ENCODE measurements at regions not wholly inside any gene's neighbourhood (a gene's known extent, or its start where the extent isn't known, plus 50 kb on each side); places are given as distances from the start of the nearest gene placed in this dataset.

DNA sequence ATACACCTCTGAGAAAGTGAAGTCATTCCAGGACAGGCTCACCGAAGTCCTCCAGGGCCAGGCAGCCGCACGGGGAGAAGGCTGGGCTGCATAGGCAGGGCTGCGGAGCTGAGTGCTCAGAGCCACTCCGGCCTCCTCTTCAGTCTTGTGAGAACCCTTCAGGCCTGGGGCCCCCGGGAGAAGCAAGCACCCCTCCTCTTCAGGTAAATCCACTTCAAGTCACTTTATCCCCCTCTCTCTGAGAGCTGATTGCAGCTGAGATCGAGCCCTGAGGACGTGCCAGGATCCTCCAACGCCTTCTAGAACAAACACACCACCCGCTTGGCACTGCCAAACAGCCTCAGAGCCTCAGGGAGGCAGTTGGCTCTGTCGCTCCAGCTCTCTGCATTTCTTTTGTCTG, 1526.3 kb downstream of the BRD1 start:
- H3K27ac ChIP-seq (ENCODE audit: extremely low read depth, low read depth, low read length) = no peak overlapping the region
- H3K4me3 ChIP-seq (ENCODE audit: low read depth, low read length) = no peak overlapping the region
- CTCF ChIA-PET = no interaction called here
- H3K36me3 ChIP-seq (ENCODE audit: control insufficient read depth in 2 of 2, insufficient read depth in 1 of 2, low read length in 2 of 2) = no peaks in the 10 kb centered on the region
- no peak for TF ChIP-seq GLIS1 (tag by site-specific recombination; IDR thresholded peaks at IDR 0.05)
- no peak for TF ChIP-seq SCRT1 (tag by site-specific recombination; IDR thresholded peaks at IDR 0.05; ENCODE audit: borderline replicate concordance)
- no peak for TF ChIP-seq TCF7L2 (IDR thresholded peaks at IDR 0.05; ENCODE audit: borderline replicate concordance, low read depth, low read length)
- TF ChIP-seq, protein P1, sequence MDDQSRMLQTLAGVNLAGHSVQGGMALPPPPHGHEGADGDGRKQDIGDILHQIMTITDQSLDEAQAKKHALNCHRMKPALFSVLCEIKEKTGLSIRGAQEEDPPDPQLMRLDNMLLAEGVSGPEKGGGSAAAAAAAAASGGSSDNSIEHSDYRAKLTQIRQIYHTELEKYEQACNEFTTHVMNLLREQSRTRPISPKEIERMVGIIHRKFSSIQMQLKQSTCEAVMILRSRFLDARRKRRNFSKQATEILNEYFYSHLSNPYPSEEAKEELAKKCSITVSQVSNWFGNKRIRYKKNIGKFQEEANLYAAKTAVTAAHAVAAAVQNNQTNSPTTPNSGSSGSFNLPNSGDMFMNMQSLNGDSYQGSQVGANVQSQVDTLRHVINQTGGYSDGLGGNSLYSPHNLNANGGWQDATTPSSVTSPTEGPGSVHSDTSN (CRISPR knock-in tag; IDR thresholded peaks at IDR 0.05) = no peak
- no peak for TF ChIP-seq ZNF138 (tag by site-specific recombination; IDR thresholded peaks at IDR 0.05; ENCODE audit: borderline replicate concordance)
- TF ChIP-seq KLF9 (tag by site-specific recombination; IDR thresholded peaks at IDR 0.05; ENCODE audit: low read depth) = no peak
- no peak for TF ChIP-seq ZNF501 (tag by site-specific recombination; IDR thresholded peaks at IDR 0.05)
- TF ChIP-seq YY2 (tag by site-specific recombination; IDR thresholded peaks at IDR 0.05) = no peak
- TF ChIP-seq ZNF175 (tag by site-specific recombination; IDR thresholded peaks at IDR 0.05) = no peak
- no peak for TF ChIP-seq ZNF140 (tag by site-specific recombination; IDR thresholded peaks at IDR 0.05)
- no peak for TF ChIP-seq ZNF792 (tag by site-specific recombination; IDR thresholded peaks at IDR 0.05)
- no peak for TF ChIP-seq ZNF600 (tag by site-specific recombination; IDR thresholded peaks at IDR 0.05)
- TF ChIP-seq ZNF521 (tag by site-specific recombination; IDR thresholded peaks at IDR 0.05) = no peak
- no peak for TF ChIP-seq ZNF223 (tag by site-specific recombination; IDR thresholded peaks at IDR 0.05)
- TF ChIP-seq ZSCAN23 (tag by site-specific recombination; IDR thresholded peaks at IDR 0.05) = no peak
- TF ChIP-seq, protein P2, sequence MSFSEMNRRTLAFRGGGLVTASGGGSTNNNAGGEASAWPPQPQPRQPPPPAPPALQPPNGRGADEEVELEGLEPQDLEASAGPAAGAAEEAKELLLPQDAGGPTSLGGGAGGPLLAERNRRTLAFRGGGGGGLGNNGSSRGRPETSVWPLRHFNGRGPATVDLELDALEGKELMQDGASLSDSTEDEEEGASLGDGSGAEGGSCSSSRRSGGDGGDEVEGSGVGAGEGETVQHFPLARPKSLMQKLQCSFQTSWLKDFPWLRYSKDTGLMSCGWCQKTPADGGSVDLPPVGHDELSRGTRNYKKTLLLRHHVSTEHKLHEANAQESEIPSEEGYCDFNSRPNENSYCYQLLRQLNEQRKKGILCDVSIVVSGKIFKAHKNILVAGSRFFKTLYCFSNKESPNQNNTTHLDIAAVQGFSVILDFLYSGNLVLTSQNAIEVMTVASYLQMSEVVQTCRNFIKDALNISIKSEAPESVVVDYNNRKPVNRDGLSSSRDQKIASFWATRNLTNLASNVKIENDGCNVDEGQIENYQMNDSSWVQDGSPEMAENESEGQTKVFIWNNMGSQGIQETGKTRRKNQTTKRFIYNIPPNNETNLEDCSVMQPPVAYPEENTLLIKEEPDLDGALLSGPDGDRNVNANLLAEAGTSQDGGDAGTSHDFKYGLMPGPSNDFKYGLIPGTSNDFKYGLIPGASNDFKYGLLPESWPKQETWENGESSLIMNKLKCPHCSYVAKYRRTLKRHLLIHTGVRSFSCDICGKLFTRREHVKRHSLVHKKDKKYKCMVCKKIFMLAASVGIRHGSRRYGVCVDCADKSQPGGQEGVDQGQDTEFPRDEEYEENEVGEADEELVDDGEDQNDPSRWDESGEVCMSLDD (tag by site-specific recombination; IDR thresholded peaks at IDR 0.05) = no peak
- TF ChIP-seq WT1 (tag by site-specific recombination; IDR thresholded peaks at IDR 0.05) = no peak
- no peak for TF ChIP-seq ZFP41 (tag by site-specific recombination; IDR thresholded peaks at IDR 0.05; ENCODE audit: borderline replicate concordance)
- no peaks in the 10 kb centered on the region for H3K4me1 ChIP-seq (ENCODE audit: control insufficient read depth, insufficient read depth, low read length)
- POLR2A ChIA-PET = no interaction called here
- H3K9me3 ChIP-seq (ENCODE audit: control insufficient read depth, insufficient read depth, low read depth, low read length) = no peaks in the 10 kb centered on the region

DNA sequence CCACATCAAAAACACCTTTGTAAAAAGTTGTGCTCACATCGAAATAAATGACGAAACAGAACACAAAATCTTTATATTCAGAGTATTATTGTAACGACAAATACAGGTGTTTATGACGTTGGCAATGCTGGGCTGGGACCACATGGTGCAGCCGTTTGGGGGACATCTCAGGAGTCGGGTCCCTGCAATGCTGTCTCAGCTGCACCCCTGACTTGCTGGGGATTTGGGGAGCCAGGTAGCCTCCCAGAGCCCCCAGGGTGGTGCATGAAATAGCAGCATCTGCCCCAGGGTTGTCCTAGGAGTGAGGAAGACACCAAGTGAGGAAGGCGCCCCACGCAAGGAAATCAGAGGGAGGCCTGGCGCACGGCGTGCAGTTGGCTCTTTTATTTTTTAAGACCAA, 1526.8 kb downstream of the BRD1 start:
- H3K27ac ChIP-seq (ENCODE audit: extremely low read depth, low read depth, low read length) = no peak overlapping the region
- no peak overlapping the region for H3K4me3 ChIP-seq (ENCODE audit: low read depth, low read length)
- no peaks in the 10 kb centered on the region for H3K36me3 ChIP-seq (ENCODE audit: control insufficient read depth in 2 of 2, insufficient read depth in 1 of 2, low read length in 2 of 2)
- ChIA-PET POLR2A (no interaction called here), CTCF (no interaction called here)
- no peaks in the 10 kb centered on the region for H3K9me3 ChIP-seq (ENCODE audit: control insufficient read depth, insufficient read depth, low read depth, low read length)
- H3K4me1 ChIP-seq (ENCODE audit: control insufficient read depth, insufficient read depth, low read length) = no peaks in the 10 kb centered on the region
- TF ChIP-seq ZNF416 (tag by site-specific recombination; IDR thresholded peaks at IDR 0.05) (no peak), KLF9 (tag by site-specific recombination; IDR thresholded peaks at IDR 0.05; ENCODE audit: low read depth) (no peak), ZNF341 (tag by site-specific recombination; IDR thresholded peaks at IDR 0.05; ENCODE audit: low read depth) (no peak), ZNF311 (tag by site-specific recombination; IDR thresholded peaks at IDR 0.05; ENCODE audit: borderline replicate concordance) (no peak), ZNF157 (tag by site-specific recombination; IDR thresholded peaks at IDR 0.05) (no peak), ZNF138 (tag by site-specific recombination; IDR thresholded peaks at IDR 0.05; ENCODE audit: borderline replicate concordance) (no peak), ZNF473 (tag by site-specific recombination; IDR thresholded peaks at IDR 0.05) (no peak), ZNF747 (tag by site-specific recombination; IDR thresholded peaks at IDR 0.05) (no peak)
- TF ChIP-seq, protein P3, sequence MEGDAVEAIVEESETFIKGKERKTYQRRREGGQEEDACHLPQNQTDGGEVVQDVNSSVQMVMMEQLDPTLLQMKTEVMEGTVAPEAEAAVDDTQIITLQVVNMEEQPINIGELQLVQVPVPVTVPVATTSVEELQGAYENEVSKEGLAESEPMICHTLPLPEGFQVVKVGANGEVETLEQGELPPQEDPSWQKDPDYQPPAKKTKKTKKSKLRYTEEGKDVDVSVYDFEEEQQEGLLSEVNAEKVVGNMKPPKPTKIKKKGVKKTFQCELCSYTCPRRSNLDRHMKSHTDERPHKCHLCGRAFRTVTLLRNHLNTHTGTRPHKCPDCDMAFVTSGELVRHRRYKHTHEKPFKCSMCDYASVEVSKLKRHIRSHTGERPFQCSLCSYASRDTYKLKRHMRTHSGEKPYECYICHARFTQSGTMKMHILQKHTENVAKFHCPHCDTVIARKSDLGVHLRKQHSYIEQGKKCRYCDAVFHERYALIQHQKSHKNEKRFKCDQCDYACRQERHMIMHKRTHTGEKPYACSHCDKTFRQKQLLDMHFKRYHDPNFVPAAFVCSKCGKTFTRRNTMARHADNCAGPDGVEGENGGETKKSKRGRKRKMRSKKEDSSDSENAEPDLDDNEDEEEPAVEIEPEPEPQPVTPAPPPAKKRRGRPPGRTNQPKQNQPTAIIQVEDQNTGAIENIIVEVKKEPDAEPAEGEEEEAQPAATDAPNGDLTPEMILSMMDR (tag by site-specific recombination; IDR thresholded peaks at IDR 0.05) = no peak
- TF ChIP-seq, protein P4, sequence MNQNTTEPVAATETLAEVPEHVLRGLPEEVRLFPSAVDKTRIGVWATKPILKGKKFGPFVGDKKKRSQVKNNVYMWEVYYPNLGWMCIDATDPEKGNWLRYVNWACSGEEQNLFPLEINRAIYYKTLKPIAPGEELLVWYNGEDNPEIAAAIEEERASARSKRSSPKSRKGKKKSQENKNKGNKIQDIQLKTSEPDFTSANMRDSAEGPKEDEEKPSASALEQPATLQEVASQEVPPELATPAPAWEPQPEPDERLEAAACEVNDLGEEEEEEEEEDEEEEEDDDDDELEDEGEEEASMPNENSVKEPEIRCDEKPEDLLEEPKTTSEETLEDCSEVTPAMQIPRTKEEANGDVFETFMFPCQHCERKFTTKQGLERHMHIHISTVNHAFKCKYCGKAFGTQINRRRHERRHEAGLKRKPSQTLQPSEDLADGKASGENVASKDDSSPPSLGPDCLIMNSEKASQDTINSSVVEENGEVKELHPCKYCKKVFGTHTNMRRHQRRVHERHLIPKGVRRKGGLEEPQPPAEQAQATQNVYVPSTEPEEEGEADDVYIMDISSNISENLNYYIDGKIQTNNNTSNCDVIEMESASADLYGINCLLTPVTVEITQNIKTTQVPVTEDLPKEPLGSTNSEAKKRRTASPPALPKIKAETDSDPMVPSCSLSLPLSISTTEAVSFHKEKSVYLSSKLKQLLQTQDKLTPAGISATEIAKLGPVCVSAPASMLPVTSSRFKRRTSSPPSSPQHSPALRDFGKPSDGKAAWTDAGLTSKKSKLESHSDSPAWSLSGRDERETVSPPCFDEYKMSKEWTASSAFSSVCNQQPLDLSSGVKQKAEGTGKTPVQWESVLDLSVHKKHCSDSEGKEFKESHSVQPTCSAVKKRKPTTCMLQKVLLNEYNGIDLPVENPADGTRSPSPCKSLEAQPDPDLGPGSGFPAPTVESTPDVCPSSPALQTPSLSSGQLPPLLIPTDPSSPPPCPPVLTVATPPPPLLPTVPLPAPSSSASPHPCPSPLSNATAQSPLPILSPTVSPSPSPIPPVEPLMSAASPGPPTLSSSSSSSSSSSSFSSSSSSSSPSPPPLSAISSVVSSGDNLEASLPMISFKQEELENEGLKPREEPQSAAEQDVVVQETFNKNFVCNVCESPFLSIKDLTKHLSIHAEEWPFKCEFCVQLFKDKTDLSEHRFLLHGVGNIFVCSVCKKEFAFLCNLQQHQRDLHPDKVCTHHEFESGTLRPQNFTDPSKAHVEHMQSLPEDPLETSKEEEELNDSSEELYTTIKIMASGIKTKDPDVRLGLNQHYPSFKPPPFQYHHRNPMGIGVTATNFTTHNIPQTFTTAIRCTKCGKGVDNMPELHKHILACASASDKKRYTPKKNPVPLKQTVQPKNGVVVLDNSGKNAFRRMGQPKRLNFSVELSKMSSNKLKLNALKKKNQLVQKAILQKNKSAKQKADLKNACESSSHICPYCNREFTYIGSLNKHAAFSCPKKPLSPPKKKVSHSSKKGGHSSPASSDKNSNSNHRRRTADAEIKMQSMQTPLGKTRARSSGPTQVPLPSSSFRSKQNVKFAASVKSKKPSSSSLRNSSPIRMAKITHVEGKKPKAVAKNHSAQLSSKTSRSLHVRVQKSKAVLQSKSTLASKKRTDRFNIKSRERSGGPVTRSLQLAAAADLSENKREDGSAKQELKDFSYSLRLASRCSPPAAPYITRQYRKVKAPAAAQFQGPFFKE (tag by site-specific recombination; IDR thresholded peaks at IDR 0.05; ENCODE audit: borderline replicate concordance) = no peak
